ENCODE measurements at regions not wholly inside any gene's neighbourhood (a gene's known extent, or its start where the extent isn't known, plus 50 kb on each side); places are given as distances from the start of the nearest gene placed in this dataset.

DNA sequence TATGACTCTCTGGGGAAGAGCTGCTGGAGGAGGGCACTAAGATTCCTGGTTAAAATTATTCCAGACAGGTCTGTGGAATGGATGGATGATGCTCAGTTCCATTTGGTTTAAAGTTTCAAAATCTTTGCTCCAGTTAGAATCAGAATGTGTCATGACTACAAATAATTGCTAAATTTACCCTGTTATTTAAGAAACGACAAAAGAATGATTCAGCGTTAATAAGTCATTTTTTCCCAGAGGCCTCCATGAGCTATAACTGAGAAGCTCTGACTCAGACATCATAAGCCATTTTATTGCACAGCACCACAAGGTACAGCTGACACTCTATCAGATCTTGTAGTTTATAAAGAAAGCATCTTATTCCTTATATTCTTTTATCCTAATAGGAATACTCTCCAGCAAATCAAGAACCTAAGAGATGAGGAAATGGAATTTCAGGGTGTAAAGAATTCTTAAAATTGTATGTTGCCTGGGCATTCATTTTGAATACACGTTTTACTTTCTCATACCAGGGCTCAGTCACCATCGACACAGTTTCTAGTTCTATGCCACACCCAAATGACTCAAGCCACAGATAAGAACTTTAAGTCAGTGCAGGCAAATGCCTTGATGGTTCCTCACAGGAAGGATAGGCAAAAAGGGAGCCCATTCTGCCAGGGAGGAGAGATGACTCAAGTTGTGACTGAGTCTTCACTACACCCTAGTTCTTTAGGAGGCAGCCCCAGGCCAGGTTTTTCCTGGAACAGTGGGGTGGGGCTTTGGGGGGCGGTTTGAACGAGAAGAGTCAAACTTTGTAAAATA, 636.0 kb downstream of the MMUT start:
- TF ChIP-seq YY1 (IDR thresholded peaks at IDR 0.05; ENCODE audit: insufficient read depth, insufficient read length) (no peak), SUZ12 (IDR thresholded peaks at IDR 0.05; ENCODE audit: extremely low read depth, insufficient read depth, insufficient read length) (no peak)

Data from NT2/D1 (cell line).